ENCODE measurements at regions not wholly inside any gene's neighbourhood (a gene's known extent, or its start where the extent isn't known, plus 50 kb on each side); places are given as distances from the start of the nearest gene placed in this dataset.

DNA sequence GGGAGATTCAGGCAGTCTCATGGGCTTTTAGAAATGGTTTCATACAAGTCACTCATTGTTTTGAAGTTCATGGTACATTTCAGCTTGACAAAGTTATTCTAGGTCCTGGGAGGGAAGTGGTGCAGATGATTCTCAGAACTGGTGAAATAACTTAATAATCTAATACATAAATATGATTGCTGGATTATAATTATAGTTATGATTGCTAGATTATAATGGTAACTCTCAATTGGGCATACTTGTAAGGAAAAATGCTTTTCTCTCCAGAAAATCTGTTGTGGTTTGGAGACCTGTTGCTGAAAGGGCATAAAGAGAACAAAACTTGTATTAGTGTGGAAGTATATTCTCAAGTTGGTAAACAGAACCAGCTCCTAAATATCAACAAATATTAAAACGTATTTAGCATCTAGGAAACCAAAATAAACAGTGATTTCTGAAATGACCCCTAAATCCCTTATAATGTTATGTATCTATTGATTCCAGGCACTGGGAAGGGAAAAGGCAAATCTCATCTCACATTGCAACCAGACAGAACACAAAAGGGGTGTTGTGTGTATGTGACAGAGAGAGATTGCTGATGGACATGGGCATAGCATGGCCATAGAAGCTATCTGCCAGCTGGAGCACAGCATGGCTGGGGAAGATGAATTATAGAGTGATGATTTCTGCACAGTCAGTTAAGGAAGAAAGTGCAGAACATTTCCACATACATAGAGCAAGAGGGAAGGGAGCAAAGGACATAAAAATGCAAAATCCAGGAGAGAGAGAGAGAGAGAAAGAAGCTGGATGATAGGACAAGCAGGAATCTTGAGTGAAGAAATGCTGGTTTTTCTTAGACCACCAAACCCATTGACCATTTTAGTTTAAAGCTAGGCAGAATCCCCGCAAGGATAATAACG lies 87.1 kb upstream of the FRY start:
- no peak for DNase-seq
- in situ Hi-C loops (cut with HindIII; ENCODE audit: low pct_ligation_motif_present, low sequenced_read_pairs) = no loop called here
- TF ChIP-seq, protein P1, sequence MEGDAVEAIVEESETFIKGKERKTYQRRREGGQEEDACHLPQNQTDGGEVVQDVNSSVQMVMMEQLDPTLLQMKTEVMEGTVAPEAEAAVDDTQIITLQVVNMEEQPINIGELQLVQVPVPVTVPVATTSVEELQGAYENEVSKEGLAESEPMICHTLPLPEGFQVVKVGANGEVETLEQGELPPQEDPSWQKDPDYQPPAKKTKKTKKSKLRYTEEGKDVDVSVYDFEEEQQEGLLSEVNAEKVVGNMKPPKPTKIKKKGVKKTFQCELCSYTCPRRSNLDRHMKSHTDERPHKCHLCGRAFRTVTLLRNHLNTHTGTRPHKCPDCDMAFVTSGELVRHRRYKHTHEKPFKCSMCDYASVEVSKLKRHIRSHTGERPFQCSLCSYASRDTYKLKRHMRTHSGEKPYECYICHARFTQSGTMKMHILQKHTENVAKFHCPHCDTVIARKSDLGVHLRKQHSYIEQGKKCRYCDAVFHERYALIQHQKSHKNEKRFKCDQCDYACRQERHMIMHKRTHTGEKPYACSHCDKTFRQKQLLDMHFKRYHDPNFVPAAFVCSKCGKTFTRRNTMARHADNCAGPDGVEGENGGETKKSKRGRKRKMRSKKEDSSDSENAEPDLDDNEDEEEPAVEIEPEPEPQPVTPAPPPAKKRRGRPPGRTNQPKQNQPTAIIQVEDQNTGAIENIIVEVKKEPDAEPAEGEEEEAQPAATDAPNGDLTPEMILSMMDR (IDR thresholded peaks at IDR 0.05; ENCODE audit: low read depth, low read length, missing control alignments) = no peak
- Histone ChIP-seq H3K4me3 (ENCODE audit: low read depth, low read length) (no peak overlapping the region), H3K27ac (no peak overlapping the region), H3K36me3 (replicated peaks) (no peaks in the 10 kb centered on the region), H3K27me3 (replicated peaks) (no peaks in the 10 kb centered on the region)

DNA sequence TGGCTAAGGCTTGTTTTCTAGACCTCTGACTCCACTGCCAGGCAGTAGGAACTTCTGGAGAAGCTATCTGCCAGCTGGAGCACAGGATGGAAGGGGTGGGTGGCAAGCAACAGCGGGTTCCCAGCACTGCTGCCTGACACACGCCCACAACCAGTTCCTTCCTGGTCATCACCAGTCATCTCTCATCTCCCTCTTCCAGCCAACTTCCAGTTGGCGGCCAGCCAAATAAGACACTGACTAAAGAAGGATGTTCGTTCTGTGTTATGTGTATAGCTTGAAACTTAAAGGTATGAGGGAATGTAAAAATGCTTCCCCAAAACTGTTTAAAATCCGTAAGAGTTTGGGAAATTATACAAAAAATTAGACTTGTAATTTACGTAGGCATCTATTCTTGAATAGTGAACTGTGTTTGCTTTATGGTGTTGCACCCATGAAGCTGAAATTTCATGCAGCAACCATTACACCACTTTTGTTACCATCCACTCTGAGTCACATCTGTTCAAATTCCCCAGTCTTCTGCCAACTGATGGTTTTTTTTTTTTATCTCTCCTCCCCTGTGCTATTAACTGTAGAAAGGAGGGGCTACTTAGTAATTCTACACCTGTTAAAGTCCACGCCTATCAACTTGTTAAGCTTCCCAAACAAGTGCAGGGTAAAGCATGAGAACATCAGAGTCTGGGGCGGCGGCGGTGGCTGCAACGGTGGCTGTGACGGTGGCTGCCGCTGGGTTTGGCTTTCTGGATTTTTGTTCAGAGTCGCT lies 86.2 kb upstream of the FRY start:
- Histone ChIP-seq H3K4me3 (ENCODE audit: low read depth, low read length) (no peak overlapping the region), H3K27me3 (replicated peaks) (no peaks in the 10 kb centered on the region), H3K36me3 (replicated peaks) (no peaks in the 10 kb centered on the region), H3K27ac (no peak overlapping the region)
- DNase-seq = peak; percentile 60
- TF ChIP-seq, protein P1 (IDR thresholded peaks at IDR 0.05; ENCODE audit: low read depth, low read length, missing control alignments) = no peak
- in situ Hi-C loops (cut with HindIII; ENCODE audit: low pct_ligation_motif_present, low sequenced_read_pairs) = no loop called here

DNA sequence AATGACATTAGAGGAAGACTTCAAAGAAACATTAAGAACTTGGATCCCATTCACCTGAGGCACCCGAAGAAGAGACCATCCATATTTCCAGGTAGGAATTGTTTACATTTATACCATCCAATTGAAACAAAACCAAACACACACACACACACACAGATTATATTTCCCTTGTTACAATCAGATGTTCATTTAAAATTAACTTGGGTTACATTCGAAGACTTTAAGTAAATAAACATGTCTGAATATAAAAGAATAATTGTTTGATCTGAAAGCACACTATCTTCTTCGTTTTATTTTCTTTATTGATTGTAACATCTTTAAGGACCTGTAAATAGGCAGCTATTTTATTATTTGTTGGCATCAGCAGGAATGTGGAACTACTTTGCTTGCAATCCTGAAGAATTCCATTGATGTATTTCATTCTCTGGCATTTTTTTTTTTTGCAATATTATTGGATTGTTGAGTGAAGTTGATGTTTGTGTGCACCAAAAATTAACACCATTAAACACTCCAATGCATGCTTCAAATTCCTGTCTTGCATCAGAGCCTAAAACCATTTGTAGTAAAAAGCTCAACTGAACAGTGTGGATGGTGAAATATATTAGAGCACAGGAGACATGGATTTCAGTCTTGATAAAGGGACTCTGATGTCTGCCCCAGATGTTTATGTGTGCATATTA lies 85.3 kb upstream of the FRY start:
- H3K36me3 ChIP-seq (replicated peaks) = no peaks in the 10 kb centered on the region
- no peak overlapping the region for H3K4me3 ChIP-seq (ENCODE audit: low read depth, low read length)
- in situ Hi-C loops (cut with HindIII; ENCODE audit: low pct_ligation_motif_present, low sequenced_read_pairs) = no loop called here
- DNase-seq = no peak
- H3K27me3 ChIP-seq (replicated peaks) = no peaks in the 10 kb centered on the region
- no peak overlapping the region for H3K27ac ChIP-seq
- TF ChIP-seq, protein P1 (IDR thresholded peaks at IDR 0.05; ENCODE audit: low read depth, low read length, missing control alignments) = no peak

DNA sequence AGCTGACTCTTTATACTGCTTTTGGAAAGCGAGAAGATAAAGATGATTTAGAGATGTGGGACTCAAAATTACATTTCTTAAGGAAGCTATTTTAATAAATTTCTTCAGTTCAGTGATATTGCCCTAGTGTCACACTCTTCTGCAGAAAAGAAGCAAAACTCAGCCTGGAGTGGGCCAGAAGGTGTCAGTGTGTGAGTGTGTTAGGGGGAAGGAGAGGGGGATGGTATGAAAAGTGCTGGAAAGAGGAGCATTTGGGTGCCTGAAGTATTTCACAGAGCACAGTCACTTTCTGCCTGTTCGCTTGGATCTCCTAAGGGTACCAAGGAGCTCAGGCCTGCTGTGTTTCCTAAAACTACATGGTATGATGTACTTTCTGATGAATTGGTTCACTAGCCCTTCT lies 84.5 kb upstream of the FRY start:
- in situ Hi-C loops (cut with HindIII; ENCODE audit: low pct_ligation_motif_present, low sequenced_read_pairs) = no loop called here
- TF ChIP-seq, protein P1 (IDR thresholded peaks at IDR 0.05; ENCODE audit: low read depth, low read length, missing control alignments) = no peak
- no peaks in the 10 kb centered on the region for H3K27me3 ChIP-seq (replicated peaks)
- no peaks in the 10 kb centered on the region for H3K36me3 ChIP-seq (replicated peaks)
- DNase-seq = no peak
- H3K27ac ChIP-seq = no peak overlapping the region
- no peak overlapping the region for H3K4me3 ChIP-seq (ENCODE audit: low read depth, low read length)

DNA sequence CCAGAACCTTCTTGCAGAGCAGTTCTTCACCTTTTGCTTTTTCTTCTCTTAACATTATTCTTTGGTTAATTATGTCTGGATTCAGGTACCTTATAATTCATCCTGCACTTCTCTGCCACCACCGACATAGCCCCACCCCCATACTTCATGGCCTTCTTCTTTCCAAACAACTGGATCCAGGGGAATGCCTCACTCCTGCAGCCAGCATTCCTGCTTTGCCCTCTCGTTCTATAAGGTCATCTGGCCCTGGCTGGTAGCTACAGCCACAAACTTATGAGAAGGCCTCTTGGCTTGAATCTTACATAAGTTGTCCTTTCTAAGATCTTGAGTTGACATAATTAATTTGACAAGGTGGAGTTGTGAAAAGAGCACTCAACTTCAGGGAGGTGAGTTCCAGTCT lies 84.1 kb upstream of the FRY start:
- Histone ChIP-seq H3K36me3 (replicated peaks) (no peaks in the 10 kb centered on the region), H3K4me3 (ENCODE audit: low read depth, low read length) (no peak overlapping the region), H3K27me3 (replicated peaks) (no peaks in the 10 kb centered on the region), H3K27ac (no peak overlapping the region)
- DNase-seq = no peak
- in situ Hi-C loops (cut with HindIII; ENCODE audit: low pct_ligation_motif_present, low sequenced_read_pairs) = no loop called here
- TF ChIP-seq, protein P1 (IDR thresholded peaks at IDR 0.05; ENCODE audit: low read depth, low read length, missing control alignments) = no peak
